GM18517 (cell line): ENCODE measurements at regions not wholly inside any gene's neighbourhood (a gene's known extent, or its start where the extent isn't known, plus 50 kb on each side); places are given as distances from the start of the nearest gene placed in this dataset.

Experiments
- ATAC-seq: cut with Tn5 transposase; IDR thresholded peaks from one replicate; pipeline ENCODE4 v1.9.1; 2021; ENCODE audit warnings: mild to moderate bottlenecking, moderate library complexity; ENCODE audit not compliant: unreplicated experiment

- ATAC-seq: no peak
These were observed 368.3 kb upstream of the ESRRG start for GRCh38 chr1:217091561-217091960.

DNA sequence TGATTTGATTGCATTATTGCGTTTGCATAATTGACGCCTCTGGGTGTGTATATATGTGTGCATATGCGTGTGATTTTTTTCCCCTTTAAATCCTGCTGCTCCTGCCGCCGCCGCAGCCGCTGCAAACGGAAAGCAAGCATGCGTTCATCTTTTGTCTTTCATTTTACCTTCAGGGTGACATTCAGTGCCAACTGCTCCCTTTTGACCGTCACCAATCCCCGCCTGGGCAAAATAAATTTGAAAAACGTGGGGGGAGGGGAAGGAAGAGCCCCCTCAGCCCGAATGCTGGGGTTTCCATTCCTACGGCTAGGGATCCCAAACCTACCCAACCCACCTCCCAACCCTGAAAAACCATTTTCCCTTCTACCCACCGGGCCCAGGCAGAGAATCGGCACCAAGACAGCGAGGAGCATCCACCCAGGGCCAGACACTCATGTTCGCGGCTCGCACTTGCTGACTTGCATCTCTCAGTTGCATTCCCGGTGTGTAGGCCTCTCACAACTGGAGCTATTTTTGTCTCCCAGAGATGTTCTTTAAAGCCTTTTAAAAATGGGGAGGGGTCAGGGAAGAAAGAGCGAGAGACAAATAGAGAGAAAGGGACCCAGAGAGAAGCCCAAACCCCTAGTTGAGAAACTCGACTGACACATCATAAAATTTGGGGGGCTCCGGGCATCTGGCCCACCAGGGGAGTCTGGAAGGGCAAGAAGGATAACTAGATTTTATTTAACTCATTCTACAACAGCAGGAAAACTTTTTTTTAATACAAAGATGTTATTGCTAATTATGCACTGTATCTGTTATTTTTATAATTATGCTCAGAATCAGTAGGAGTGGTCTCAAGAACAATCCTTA, 367.1 kb upstream of the ESRRG start:
- ATAC-seq: no peak

DNA sequence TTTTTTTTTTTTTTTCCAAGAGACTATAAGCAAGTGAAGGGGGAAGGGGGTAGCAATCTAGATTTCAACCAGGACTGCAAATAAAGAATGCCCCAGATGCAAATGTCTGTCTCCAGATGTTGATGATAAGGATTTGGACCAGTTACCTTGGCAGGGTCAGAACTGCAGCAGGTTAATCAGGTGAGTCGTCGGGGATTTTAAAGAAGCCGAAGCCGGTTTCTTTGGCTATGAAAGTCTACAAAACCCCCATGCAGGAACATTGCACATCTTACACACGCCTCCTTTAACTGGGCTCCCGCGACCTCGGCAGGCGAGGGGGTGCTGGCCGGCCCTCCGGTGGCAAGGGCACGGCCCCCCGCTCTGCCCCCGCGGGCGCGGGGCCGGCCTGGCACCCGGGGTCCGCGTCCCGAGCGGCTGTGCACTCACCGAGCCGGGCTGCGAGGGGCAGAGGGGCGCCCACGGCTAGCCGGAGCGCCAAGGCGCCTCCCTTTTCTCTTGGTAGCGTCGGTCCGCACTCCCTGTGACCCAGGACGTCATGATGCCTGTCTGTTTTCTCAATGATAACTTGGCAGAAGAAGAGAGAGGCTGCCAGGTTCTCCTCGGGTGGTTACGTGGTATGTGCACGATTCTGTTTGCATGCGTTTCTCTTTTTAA, 366.3 kb upstream of the ESRRG start:
- no peak for ATAC-seq

DNA sequence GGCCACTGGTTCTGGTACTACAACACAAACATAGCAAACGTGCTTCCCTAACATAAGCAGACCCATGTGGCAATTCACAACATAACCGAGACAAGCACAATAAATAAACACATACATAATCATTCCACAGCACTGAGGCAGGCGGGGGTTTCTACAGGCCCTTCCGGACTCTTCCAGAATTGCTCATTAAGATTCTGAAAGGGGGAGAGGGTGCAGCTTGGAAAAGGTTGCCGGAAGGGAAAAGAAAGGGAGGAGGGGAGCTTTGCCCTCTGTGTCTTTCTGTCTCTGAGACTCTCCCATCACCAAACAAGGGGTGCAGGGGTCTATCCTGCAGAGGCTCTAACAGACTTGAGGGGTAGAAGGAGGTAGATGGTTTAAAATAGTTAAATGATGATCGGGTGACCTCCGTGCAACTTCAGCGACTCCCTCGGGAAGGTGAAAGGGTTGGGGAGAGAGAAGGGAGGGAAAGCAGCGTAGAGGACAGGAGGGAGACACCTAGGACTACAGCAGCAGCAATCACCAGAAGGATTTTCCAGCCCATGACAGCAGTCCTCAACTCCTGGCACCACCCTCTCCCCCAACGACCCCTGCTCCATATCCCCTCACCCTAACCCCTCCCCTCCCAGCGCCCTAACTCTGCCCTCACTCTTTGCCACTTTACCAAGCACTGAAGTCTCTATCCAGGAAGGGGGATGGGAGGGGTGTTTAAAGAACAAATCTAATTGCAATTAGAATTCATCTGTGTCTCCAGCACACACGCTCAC, 365.5 kb upstream of the ESRRG start:
- no peak for ATAC-seq

DNA sequence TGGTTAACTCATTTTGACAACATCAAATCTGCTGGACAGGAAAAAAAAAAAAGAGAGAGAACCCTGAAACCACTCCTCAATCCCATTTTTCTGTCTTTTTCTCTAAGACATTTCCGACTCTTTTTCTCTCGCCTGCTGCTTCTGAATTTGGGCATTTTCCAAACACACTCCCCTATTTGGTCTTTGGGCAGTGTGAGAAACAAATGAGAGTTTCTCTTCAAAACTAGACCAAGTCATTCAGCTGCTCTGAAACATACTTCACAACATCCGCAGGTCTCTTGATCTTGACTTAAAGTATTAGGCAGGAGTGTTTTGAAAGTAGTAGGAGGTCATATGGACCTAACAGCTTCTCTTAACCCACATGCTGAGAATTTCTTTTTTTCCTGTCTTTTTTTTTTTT, 364.8 kb upstream of the ESRRG start:
- ATAC-seq: no peak

DNA sequence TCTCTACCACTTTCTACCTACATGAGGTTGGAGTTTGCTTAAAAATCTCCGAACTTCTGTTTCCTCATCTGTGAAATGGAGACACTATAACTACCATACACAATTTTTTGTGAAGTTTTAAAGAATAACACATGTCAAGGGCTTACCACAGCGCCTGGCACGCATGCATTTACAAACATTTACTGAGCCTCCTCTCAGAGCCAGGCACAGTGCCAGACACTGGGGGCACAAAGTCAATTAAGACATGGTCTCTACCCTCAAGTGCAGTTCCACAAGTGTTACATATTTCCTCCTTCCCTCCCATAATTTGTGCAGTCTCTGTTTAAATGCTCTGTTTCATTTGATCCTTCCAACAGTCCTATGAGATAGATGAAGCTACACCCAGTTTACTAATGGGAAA, 356.4 kb upstream of the ESRRG start:
- ATAC-seq: no peak

DNA sequence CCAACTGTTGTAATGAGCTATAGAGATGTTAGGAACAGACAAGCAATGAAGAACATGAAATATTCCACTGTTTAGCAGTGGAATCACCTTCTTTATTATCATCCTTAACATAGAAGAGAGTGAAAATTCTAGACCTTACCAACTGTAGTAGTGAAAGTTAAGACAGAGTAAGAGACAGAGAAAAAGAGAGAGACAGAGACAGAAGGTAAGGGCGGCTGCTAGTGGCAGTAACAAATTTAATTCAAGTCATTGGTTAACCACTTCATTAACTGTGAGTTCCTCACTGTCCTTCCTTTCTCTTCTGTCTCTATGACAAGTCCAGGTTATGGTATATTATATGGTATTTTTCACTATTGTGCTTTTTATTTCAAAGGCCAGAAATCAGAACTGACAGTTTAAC, 355.7 kb upstream of the ESRRG start:
- no peak for ATAC-seq

DNA sequence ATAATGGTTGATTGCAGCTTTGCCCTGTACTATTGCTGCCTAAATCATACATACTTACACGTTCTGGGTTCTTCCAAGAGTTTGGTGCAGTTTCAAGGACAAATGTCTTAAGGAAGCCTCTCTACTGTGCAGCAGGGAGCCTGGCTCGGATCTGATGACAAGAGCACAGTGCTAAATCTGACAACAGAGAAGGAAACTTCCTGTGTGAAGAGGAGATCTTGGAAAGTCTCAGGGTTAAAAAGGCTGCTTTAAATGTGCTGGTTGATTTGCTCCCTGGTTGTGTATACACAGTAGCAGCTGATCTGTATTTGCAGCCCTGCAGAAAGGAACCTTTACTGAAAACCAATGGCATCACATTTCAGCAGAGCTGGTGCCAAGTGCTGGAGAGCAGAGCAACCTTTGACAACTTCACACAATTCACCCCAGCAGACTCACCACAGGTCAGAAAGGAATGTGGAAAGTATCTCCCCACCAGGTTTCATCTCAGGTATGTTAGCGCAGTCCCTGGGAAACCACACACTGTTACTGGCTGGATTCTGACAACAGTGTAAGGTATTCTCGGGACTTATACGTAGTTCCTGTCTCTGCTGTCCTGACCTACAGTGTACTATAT, 355.0 kb upstream of the ESRRG start:
- ATAC-seq: no peak

GRCh38 chr1:217077426-217077825, 354.2 kb upstream of the ESRRG start:
- ATAC-seq: no peak

GRCh38 chr1:217076902-217077301, 353.7 kb upstream of the ESRRG start:
- ATAC-seq: no peak

DNA sequence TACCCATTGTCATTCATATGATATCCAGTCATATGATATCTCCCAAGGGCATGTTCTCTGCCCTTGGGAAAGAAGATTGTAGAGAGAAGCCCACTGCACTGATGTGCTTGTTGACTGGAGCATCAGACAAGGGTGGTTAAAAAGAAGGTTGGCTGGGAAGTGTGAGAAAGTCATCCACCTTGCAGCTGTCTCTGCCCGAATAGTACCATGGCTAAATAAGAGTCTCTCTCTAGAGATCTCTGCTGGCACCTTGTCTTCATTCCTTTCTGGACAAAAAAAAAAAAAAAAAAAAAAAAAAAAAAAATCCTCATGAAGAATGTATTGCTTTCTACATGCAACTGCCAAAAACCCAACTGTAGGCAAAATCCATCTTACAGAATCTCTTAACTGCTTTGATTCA, 349.7 kb upstream of the ESRRG start:
- no peak for ATAC-seq

DNA sequence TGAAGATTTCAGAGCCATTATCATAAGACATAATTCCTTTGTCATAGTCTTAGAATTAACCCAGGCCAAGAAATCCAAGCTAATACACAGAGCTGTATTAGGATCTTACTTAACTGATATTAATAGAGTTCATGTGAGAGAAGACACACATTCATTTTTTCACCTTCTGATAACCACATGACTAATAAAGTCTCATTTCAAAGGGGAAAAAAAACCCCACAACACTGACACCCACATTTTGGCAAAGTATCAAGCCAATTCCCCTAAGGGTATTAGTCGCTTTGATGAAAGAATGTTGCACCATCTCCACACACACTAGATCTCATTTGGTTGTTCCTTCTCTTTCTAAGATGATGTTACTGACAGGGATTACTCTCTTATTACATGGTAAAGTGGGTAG, 344.4 kb upstream of the ESRRG start:
- ATAC-seq: no peak

GRCh38 chr1:217066794-217067193, 343.6 kb upstream of the ESRRG start:
- no peak for ATAC-seq

DNA sequence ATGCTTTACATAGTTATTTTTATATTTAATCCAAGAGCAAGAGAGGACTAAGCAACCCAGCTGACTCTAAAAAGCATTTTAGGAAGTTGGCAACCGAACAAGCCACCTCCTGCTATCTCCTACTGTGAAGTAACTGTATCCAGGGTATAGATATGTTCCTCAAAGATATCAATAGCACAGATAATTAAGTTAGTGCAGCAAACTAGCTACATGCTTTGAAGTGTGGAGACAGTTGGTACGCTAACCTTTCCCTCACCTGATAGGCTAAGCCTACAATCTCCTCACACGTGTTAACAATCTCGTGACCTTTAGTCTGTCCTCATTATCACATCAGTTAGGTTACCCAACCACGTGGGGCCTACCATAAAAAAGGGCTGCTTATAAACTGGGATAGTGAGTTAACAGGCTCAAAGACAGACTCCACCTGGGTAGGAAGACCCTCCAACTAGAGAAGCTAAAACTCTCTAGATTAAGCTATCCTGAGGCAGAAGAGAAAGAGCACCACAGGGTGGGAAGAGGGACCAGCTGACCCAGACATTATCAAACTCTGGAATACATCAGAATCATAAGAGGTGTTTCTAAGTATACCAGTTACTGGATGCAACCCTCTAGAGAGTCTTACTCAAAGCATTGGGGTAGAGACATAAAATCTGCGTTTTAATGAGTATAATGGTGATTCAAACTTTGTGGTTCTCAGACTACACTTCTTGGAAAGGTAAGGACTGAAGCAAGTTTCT, 340.1 kb upstream of the ESRRG start:
- no peak for ATAC-seq

DNA sequence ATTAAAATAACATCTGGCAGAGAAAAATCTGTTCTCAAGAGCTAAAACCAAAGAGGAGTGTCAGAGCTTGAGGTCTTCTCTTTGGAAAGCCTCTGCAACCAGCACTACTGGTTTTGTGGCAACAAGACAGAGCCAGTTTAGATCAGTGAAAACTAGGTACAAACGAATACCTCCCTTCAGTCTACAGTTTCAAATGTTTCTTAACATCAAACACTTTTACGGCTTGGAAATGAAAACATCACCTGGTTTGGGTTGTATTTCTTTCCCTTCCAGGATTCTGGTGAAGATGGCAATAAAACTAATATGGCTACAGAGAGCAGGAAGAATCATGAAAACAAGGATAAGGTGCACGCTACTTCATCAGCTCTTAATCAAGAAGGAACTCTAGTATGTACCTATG, 339.4 kb upstream of the ESRRG start:
- ATAC-seq: no peak

DNA sequence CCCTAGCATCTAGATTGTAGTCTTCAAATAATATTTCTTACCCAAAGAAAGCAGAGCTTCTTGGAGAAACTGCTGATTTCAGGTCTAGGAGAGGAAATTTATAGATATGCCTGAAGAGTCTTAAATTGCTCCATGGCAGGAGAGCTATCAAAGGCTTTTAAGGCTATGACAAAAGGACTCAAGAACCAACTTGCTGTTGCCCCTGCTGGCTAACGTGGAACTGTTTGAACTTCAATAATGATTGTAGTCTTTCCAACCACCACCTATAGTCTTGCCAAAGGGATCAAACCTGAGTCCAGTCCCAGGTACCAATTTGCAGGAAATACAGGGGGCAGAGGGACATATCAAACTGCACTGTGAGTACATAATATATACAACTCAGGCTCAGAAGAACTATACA, 336.2 kb upstream of the ESRRG start:
- no peak for ATAC-seq

DNA sequence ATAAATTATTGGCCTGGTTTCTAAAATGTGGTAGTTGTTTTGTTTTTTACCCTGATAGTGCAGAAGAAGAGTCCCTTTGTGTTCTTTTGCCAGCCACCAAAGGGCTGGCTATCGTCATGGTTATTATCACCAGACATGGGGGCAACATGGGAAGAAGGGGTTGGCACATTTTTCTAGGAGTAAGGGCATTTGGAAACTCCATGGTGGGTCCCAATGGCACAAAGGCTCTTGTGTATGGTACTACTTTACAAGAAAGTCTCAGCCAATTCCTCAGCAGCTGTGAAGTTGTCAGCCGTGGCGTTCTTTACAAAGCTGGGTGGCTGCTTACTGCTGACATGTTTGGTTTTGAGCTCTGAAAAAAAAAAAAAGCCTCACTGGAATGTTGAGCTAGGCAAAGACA, 330.4 kb upstream of the ESRRG start:
- ATAC-seq: no peak

DNA sequence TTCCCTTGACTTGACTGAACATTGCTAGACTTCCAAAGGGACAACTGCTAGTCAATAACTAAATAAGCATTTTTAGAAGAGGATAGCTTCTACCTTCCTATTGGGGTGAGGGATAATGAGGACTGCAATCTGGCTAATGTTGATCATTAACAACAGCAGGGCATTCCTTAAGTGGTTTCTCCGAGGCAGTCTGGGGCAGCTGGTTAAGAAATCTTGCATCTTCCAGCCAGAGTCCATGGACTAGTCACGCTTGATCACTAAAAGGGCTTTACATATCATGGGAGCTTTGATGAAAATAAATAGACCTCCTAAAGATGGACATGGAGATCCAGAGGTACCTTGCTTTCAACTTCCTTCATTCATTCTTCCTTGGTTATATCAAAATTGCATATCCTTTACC, 329.4 kb upstream of the ESRRG start:
- ATAC-seq: no peak

DNA sequence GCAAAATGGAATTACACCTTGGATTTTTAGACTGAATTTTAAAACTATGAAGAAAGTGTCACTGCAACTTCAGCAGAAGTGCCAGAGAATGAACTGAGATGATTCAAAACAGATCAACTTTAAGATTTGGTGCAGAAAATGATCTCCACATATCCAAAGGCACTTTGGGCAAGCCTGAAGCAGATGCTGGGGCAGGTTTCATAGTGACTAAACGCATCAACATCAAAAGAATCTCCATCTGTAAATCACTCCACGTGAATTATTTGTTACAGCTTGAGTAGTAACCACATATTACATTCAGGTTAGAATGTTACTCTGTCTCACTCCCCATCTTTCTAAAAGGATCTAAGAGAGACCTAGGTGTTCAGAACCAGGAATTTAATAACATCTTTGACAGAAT, 329.0 kb upstream of the ESRRG start:
- ATAC-seq: no peak

DNA sequence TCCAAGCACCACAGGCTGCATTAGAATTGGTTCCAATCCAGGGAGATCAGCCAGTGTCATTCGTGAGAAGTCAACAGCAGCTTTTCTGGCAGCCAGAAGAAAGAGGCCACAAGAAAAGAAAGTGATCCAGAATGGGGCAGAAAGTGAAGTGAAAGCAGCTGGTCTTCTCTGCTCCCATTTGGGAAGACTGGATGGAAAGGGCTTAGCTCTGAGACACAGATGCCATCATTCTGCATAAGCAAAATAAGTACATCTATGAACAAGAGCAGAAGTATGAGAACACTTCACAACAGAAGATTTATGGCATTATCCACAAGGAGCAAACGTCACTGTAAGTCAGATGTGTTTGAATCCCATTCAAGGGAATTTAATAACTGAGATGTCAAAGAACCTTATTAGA, 326.5 kb upstream of the ESRRG start:
- ATAC-seq: no peak

- ATAC-seq: no peak
These were observed 325.9 kb upstream of the ESRRG start for GRCh38 chr1:217049081-217049480.
